NCI-H2081 (cell line): ENCODE measurements at regions not wholly inside any gene's neighbourhood (a gene's known extent, or its start where the extent isn't known, plus 50 kb on each side); places are given as distances from the start of the nearest gene placed in this dataset.
"Not testable (repeated sequence)": the region's sequence is repeated elsewhere in the genome, so short reads cannot be mapped to it uniquely, and the experiment has no call there.

Source experiments
- DNase-seq, 2 experiments: peaks; one replicate each; lab custom pipeline; 2025; lab: John Stamatoyannopoulos, UW

GRCh38 chr2:147197754-147198483, 646.9 kb upstream of the ACVR2A start:
- no peak for DNase-seq

DNA sequence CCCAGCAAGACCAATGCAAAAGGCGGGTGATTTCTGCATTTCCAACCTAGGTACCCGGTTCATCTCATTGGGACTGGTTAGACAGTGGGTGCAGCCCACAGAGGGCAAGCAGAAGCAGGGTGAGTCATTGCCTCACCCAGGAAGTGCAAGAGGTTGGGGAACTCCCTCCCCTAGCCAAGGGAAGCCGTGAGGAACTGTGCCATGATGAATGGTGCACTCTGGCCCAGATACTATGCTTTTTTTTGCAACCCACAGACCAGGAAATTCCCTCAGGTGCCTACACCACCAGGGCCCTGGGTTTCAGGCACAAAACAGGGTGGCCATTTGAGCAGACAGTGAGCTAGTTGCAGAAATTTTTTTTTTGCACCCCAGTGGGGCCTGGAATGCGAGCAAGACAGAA, 662.6 kb upstream of the ACVR2A start:
- no peak for DNase-seq

GRCh38 chr2:147181351-147182029, 663.3 kb upstream of the ACVR2A start:
- DNase-seq = no peak

- DNase-seq = peak in 1 of 2 experiments; percentile 46
Measured at GRCh38 chr2:147177071-147177857, 667.6 kb upstream of the ACVR2A start.

- no peak for DNase-seq
Measured at GRCh38 chr2:147174824-147175254, 670.0 kb upstream of the ACVR2A start.

- no peak for DNase-seq
Measured at GRCh38 chr2:147173798-147174197, 671.0 kb upstream of the ACVR2A start.

DNA sequence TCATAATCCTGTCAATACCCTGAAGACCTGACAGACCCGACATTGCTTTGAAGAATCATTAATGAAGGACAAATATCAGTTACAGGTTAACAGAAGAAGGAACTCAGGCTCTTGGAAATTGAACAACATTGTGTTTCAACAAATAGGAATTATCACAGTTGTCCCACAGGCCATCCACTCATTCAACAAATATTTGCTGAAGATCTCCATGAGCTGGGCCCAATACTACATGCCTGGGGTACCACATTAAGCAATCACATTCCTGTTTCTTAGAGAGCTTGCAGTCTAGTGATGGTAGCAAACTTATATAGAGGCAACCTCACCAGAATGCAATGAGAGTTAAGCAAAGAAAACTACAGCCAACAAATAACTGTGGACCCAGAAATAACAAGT, 671.6 kb upstream of the ACVR2A start:
- DNase-seq = no peak

- no peak for DNase-seq
Measured at GRCh38 chr2:147172493-147173188, 672.2 kb upstream of the ACVR2A start.

- no peak for DNase-seq
Measured at GRCh38 chr2:147171941-147172340, 672.9 kb upstream of the ACVR2A start.

GRCh38 chr2:147170932-147171331, 673.9 kb upstream of the ACVR2A start:
- no peak for DNase-seq

- no peak for DNase-seq
Measured at GRCh38 chr2:147165697-147166382, 679.0 kb upstream of the ACVR2A start.

DNA sequence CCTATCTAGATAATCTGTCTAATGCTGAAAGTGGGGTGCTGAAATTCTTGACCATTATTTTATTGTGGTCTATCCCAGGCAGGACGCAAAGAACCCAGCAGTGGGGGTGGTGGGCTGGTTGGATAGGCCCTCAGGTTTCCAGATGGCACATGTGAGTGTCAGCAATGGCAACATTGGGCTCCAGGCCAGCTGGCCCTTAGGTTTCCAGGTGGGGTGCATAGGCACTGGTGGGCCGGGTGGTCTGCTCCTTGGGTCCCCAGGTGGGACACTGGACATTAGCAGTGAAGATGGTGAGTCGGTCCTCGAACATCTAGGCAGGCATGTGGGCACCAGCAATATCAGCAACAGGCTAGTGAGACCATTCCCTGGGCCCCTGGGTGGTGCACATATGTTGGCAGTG, 680.3 kb upstream of the ACVR2A start:
- no peak for DNase-seq

- no peak for DNase-seq
Measured at GRCh38 chr2:147161746-147162145, 683.1 kb upstream of the ACVR2A start.

DNA sequence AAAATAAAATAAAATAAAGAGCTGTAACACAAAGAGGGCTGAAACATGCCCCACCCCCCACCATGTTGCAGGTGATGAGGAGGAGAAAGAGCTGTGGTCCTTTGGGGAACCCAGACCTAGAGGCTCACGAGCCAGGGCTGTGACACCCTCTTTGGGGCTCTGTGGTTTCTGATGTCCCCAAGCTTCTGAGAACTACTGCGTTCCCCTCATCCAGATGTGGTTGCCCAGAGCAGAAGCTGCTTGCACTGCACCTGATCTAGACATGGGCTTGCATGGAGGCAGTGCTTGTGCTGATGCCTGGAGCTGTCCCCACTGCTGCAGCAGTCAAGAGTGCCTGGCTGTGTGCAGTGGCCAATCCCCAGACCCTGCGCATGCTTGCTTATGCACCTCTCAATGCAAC, 687.9 kb upstream of the ACVR2A start:
- DNase-seq = no peak

- DNase-seq = no peak
Measured at GRCh38 chr2:147150241-147150635, 694.6 kb upstream of the ACVR2A start.

GRCh38 chr2:147149575-147150240, 695.1 kb upstream of the ACVR2A start:
- no peak for DNase-seq

DNA sequence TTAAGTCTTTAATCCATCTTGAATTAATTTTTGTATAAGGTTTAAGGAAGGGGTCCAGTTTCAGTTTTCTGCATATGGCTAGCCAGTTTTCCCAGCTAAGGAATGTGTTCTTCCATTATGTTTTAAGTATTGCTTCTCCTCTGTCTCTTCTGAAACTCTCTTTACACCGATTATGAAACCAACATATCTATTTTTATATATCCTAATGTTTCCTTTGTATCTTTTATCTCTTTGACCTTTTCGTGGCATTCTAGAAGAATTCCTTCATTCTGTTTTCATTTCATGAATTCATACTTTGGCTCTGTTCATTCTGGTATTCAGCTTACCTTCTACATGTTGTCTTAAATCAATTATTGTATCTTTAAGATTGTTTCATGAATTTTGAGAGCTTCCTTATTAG, 697.0 kb upstream of the ACVR2A start:
- DNase-seq = no peak

GRCh38 chr2:147141930-147142329, 702.9 kb upstream of the ACVR2A start:
- no peak for DNase-seq

- DNase-seq = not testable (repeated sequence)
Measured at GRCh38 chr2:147139732-147140131, 705.1 kb upstream of the ACVR2A start.

DNA sequence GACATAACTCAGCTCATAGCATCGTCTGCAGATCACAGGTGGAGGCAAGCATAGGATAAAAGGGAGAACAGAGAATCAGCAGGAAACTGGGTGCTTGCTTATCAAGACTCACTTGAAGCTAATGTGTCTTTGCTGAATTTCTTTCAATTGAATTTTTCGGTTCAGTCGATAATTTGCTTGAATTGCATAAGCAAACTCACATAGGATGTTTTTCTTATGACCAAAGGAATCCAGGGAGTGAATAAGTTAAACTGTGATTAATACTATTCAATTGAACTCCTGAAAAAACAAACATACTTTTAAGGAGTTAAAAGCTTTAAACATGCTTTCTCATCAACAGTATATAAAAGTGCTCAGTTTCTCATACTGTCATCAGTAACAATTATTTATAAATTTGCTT, 707.1 kb upstream of the ACVR2A start:
- no peak for DNase-seq

DNA sequence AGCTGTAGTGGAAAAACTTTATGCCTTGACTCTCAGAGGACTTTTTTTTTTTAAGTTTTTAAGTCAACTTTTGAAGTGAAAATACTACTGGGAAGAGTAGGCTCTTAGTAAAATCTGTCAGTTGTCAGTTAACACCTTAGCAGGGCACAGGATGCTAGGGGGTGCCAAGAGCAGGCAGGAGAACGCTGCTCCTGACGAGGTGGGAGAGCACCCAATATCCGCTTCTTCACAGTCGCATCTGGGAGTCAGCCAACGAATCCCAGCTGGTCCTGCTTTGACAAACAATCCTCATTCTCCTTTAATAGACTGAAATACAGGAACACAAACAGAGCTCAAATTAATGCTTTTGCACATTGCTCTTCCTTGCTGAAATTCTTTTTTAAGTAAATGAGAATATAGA, 709.5 kb upstream of the ACVR2A start:
- DNase-seq = peak; percentile 81 to 94
